ENCODE measurements at regions not wholly inside any gene's neighbourhood (a gene's known extent, or its start where the extent isn't known, plus 50 kb on each side); places are given as distances from the start of the nearest gene placed in this dataset.

- DNase-seq, result no peak
Measured at GRCh38 chr3:43783987-43784639, 93.4 kb downstream of the ABHD5 start.

GRCh38 chr3:43784640-43785011, 93.9 kb downstream of the ABHD5 start:
- no peak for DNase-seq

GRCh38 chr3:43785551-43785950, 94.8 kb downstream of the ABHD5 start:
- no peak for DNase-seq

- no peak for DNase-seq
Measured at GRCh38 chr3:43786102-43786501, 95.4 kb downstream of the ABHD5 start.

GRCh38 chr3:43786526-43787305, 96.0 kb downstream of the ABHD5 start:
- DNase-seq, result no peak

- DNase-seq, result no peak
Measured at GRCh38 chr3:43787330-43787729, 96.6 kb downstream of the ABHD5 start.

GRCh38 chr3:43789028-43789427, 98.3 kb downstream of the ABHD5 start:
- DNase-seq, result no peak

GRCh38 chr3:43790060-43790459, 99.3 kb downstream of the ABHD5 start:
- DNase-seq, result no peak

- DNase-seq, result no peak
Measured at GRCh38 chr3:43790476-43790875, 99.7 kb downstream of the ABHD5 start.

- DNase-seq, result no peak
Measured at GRCh38 chr3:43791246-43791645, 100.5 kb downstream of the ABHD5 start.

GRCh38 chr3:43792904-43793303, 102.2 kb downstream of the ABHD5 start:
- DNase-seq, result no peak

GRCh38 chr3:43793648-43794372, 103.1 kb downstream of the ABHD5 start:
- no peak for DNase-seq

GRCh38 chr3:43794776-43795175, 104.0 kb downstream of the ABHD5 start:
- DNase-seq, result no peak

- no peak for DNase-seq
Measured at GRCh38 chr3:43795491-43795890, 104.8 kb downstream of the ABHD5 start.

- no peak for DNase-seq
Measured at GRCh38 chr3:43796041-43796596, 105.4 kb downstream of the ABHD5 start.

- DNase-seq, result no peak
Measured at GRCh38 chr3:43797794-43798193, 107.1 kb downstream of the ABHD5 start.

- DNase-seq, result no peak
Measured at GRCh38 chr3:43810797-43811196, 120.1 kb downstream of the ABHD5 start.

GRCh38 chr3:43814461-43814860, 123.7 kb downstream of the ABHD5 start:
- DNase-seq, result no peak

- DNase-seq, result no peak
Measured at GRCh38 chr3:43816372-43816771, 125.6 kb downstream of the ABHD5 start.

GRCh38 chr3:43817064-43817463, 126.3 kb downstream of the ABHD5 start:
- DNase-seq, result no peak

GRCh38 chr3:43817825-43818224, 127.1 kb downstream of the ABHD5 start:
- no peak for DNase-seq

- no peak for DNase-seq
Measured at GRCh38 chr3:43818229-43818628, 127.5 kb downstream of the ABHD5 start.

GRCh38 chr3:43838009-43838758, 147.4 kb downstream of the ABHD5 start:
- no peak for DNase-seq

All from T1000 (cell line).